GM12878 (cell line): ENCODE measurements at regions not wholly inside any gene's neighbourhood (a gene's known extent, or its start where the extent isn't known, plus 50 kb on each side); places are given as distances from the start of the nearest gene placed in this dataset.

Experiments
- ATAC-seq: fragments of 200-7000 bp; cut with Tn5 transposase; 3 replicates; pipeline ENCODE4 v1.9.1; 2020; ENCODE audit warnings: mild to moderate bottlenecking, moderate library complexity
- BruUV-seq: library from RNA; stranded (reverse); fragments of 400-500 nt; replicated peaks from 2 replicates; lab custom pipeline; 2021; lab: Mats Ljungman, UMichigan
- CTCF ChIA-PET: fragments of 300-600 bp; sonication (Branson Sonifier 250); formaldehyde crosslinking; extraction: SDS; loops from one replicate; lab custom pipeline; 2021; ENCODE audit warnings: inconsistent platforms; lab: Yijun Ruan, JAX
- POLR2A ChIA-PET: fragments of 350-600 bp; formaldehyde crosslinking; extraction: SDS; loops from one replicate; lab custom pipeline; 2021; ENCODE audit warnings: inconsistent platforms; lab: Charles Lee
- RAD21 ChIA-PET: fragments of 300-600 bp; sonication (Branson Sonifier 250); formaldehyde crosslinking; loops from one replicate; lab custom pipeline; 2023; ENCODE audit warnings: antibody characterized with exemption; ENCODE audit not compliant: unreplicated experiment; lab: Charles Lee
- SMC1A ChIA-PET: fragments of 300-600 bp; sonication (Branson Sonifier 250); formaldehyde crosslinking; loops from one replicate; lab custom pipeline; 2023; ENCODE audit not compliant: unreplicated experiment, uncharacterized antibody; lab: Charles Lee
- DNase-seq: peaks from one replicate; pipeline ENCODE4 v3.0.0-alpha.2; 2011; ENCODE audit warnings: low read depth, low spot score
- FAIRE-seq: peaks from 3 replicates; lab custom pipeline; 2011; peaks lifted over from hg19 to GRCh38; lab: Jason Lieb, UNC
- H2AFZ ChIP-seq: 2 replicates; pipeline ENCODE4 v1.6.0; 2011; ENCODE audit warnings: low read depth, low read length, control low read depth; ENCODE audit not compliant: control insufficient read depth
- H3K27ac ChIP-seq: 2 replicates; pipeline ENCODE4 v1.5.1; 2011; ENCODE audit warnings: control low read depth; ENCODE audit not compliant: control insufficient read depth, insufficient read depth
- H3K27me3 ChIP-seq, 2 experiments: replicated peaks in 1 of 2; 2 replicates each; pipeline versions ENCODE4 v1.6.0 to v1.6.1; 2011; ENCODE audit warnings: low read length in 1 of 2; ENCODE audit not compliant: control insufficient read depth in 2 of 2, insufficient read depth in 2 of 2
- H3K36me3 ChIP-seq, 2 experiments: 2 replicates each; pipeline ENCODE4 v1.5.1; 2011; ENCODE audit warnings: low read length in 1 of 2; ENCODE audit not compliant: control insufficient read depth in 2 of 2, insufficient read depth in 2 of 2
- H3K4me1 ChIP-seq: 2 replicates; pipeline ENCODE4 v1.6.1; 2011; ENCODE audit warnings: mild to moderate bottlenecking, low read length, moderate library complexity, mixed read lengths; ENCODE audit not compliant: control insufficient read depth, insufficient read depth
- H3K4me2 ChIP-seq: 2 replicates; pipeline ENCODE4 v1.6.0; 2011; ENCODE audit warnings: control low read depth; ENCODE audit not compliant: control insufficient read depth, insufficient read depth
- H3K4me3 ChIP-seq: fragments of 200-600 bp; sonication (generic); 2 replicates; pipeline ENCODE4 v1.5.1; 2016
- H3K79me2 ChIP-seq: 2 replicates; pipeline ENCODE4 v1.6.0; 2011; ENCODE audit warnings: low read length; ENCODE audit not compliant: control insufficient read depth, insufficient read depth
- H3K9ac ChIP-seq: 2 replicates; pipeline ENCODE4 v1.8.0; 2011; ENCODE audit warnings: low read length, control low read depth, mixed read lengths; ENCODE audit not compliant: control insufficient read depth, insufficient read depth
- H3K9me3 ChIP-seq: replicated peaks from 3 replicates; pipeline ENCODE4 v1.5.1; 2011; ENCODE audit warnings: mild to moderate bottlenecking, low read length; ENCODE audit not compliant: control insufficient read depth, insufficient read depth
- H4K20me1 ChIP-seq: 2 replicates; pipeline ENCODE4 v1.6.0; 2011; ENCODE audit not compliant: control insufficient read depth, insufficient read depth
- BCL3 ChIP-seq: IDR thresholded peaks from 2 replicates; pipeline ENCODE4 v1.6.1; 2011; ENCODE audit warnings: borderline replicate concordance, low read depth, mild to moderate bottlenecking, moderate library complexity, low read length; ENCODE audit not compliant: insufficient read depth, poor library complexity, severe bottlenecking
- CHD4 ChIP-seq: fragments of 200-600 bp; sonication (generic); IDR thresholded peaks from 2 replicates; pipeline ENCODE4 v1.6.1; 2016; ENCODE audit warnings: mild to moderate bottlenecking
- EZH2 ChIP-seq: IDR thresholded peaks from 2 replicates; pipeline ENCODE4 v1.6.1; 2012; ENCODE audit warnings: low read depth, mild to moderate bottlenecking, control low read depth, inconsistent platforms, low read length, borderline replicate concordance; ENCODE audit not compliant: control insufficient read depth
- MYC ChIP-seq: IDR thresholded peaks from 2 replicates; pipeline ENCODE4 v1.6.1; 2011; ENCODE audit warnings: mild to moderate bottlenecking, low read length, moderate library complexity, inconsistent platforms; ENCODE audit not compliant: insufficient read depth, insufficient replicate concordance, insufficient read length, severe bottlenecking
- NR2F1 ChIP-seq: fragments of 450-650 bp; conservative IDR thresholded peaks from 2 replicates; pipeline ENCODE4 v1.6.1; 2017; ENCODE audit warnings: mild to moderate bottlenecking
- RAD21 ChIP-seq: IDR thresholded peaks from 2 replicates; pipeline ENCODE4 v1.6.1; 2011; ENCODE audit warnings: mild to moderate bottlenecking, low read depth, low read length, moderate library complexity; ENCODE audit not compliant: insufficient read depth
- RUNX3 ChIP-seq: IDR thresholded peaks from 2 replicates; pipeline ENCODE4 v1.6.1; 2012; ENCODE audit warnings: low read length, inconsistent platforms
- SPI1 ChIP-seq: IDR thresholded peaks from 2 replicates; pipeline ENCODE4 v1.6.1; 2011; ENCODE audit warnings: low read depth, mild to moderate bottlenecking, low read length, moderate library complexity, borderline replicate concordance; ENCODE audit not compliant: insufficient read depth
- SREBF2 ChIP-seq: IDR thresholded peaks from 2 replicates; pipeline ENCODE4 v1.6.1; 2012; ENCODE audit warnings: mild to moderate bottlenecking, low read length
- YY1 ChIP-seq: IDR thresholded peaks from 2 replicates; pipeline ENCODE4 v1.6.1; 2011; ENCODE audit warnings: low read depth, mild to moderate bottlenecking, low read length
- ZNF592 ChIP-seq: fragments of 450-650 bp; IDR thresholded peaks from 2 replicates; pipeline ENCODE4 v1.6.1; 2017; ENCODE audit warnings: mild to moderate bottlenecking, moderate library complexity
- WGBS: methylation state at CpG from one replicate; pipeline ENCODE4 v1.1.6; 2016; ENCODE audit warnings: low lambda C conversion rate; ENCODE audit not compliant: insufficient replicate concordance, insufficient coverage; ENCODE audit errors: missing lambda C conversion rate; 5-methylcytosine and 5-hydroxymethylcytosine counted together
- in situ Hi-C: fragments of 300-500 bp; cut with MboI; formaldehyde crosslinking; loops from 9 replicates; pipeline ENCODE4 v1.14.3; 2018; ENCODE audit warnings: mixed read lengths
- intact Hi-C: fragments of 100-400 bp; cut with micrococcal nuclease; formaldehyde crosslinking; loops from one replicate; pipeline ENCODE4 v1.14.2; 2022; ENCODE audit not compliant: unreplicated experiment

- TF ChIP-seq YY1: no peak
- peak; percentile 8; the same call in 1 of the 2 replicates for TF ChIP-seq SPI1
- TF ChIP-seq RAD21: peak; percentile 43
- no peak for TF ChIP-seq BCL3
- TF ChIP-seq SREBF2: no peak
- no peak for TF ChIP-seq MYC
Observed at GRCh38 chr18:25561918-25562317, 210.0 kb upstream of the ZNF521 start (continued).

- in situ Hi-C loops: no loop called here
- intact Hi-C loops: loop anchor here (5.0 kb wide), 2 partner anchors 272 to 337 kb away; no protein-coding TSS in a partner anchor
- RAD21 ChIA-PET: no interaction called here
Observed at GRCh38 chr18:25560369-25560768, 208.4 kb upstream of the ZNF521 start.

More at GRCh38 chr18:25560369-25560768, 208.4 kb upstream of the ZNF521 start:
- no peak for TF ChIP-seq ZNF592
- TF ChIP-seq RUNX3: no peak
- no peak for TF ChIP-seq CHD4
- TF ChIP-seq NR2F1: no peak
- no peak for TF ChIP-seq EZH2
- TF ChIP-seq, all 136 proteins: peak for 0
- no peaks in the 10 kb centered on the region for H3K79me2 ChIP-seq
- ATAC-seq (no peak), DNase-seq (no peak), FAIRE-seq (no peak)
- no peaks in the 10 kb centered on the region for H3K4me1 ChIP-seq
- no peak overlapping the region for H3K4me3 ChIP-seq
- WGBS: 15% methylated on average over 4 of the region's 4 CpGs
- no peaks in the 10 kb centered on the region for H3K9me3 ChIP-seq
- H3K27ac ChIP-seq: no peak overlapping the region
- no peak overlapping the region for H3K9ac ChIP-seq
- H3K36me3 ChIP-seq: no peaks in the 10 kb centered on the region
- no peak overlapping the region for H3K4me2 ChIP-seq
- ChIA-PET POLR2A (interaction anchor here (0.5 kb wide), 1 partner anchor 31 kb away, joined by 3 read pairs; no protein-coding TSS in a partner anchor), SMC1A (no interaction called here), CTCF (no interaction called here)
- H4K20me1 ChIP-seq: no peaks in the 10 kb centered on the region
- H3K27me3 ChIP-seq: no peaks in the 10 kb centered on the region; a peak in 1 of 4 replicates
- H2AFZ ChIP-seq: no peak overlapping the region
- BruUV-seq: no TSS peak
